ENCODE measurements at regions not wholly inside any gene's neighbourhood (a gene's known extent, or its start where the extent isn't known, plus 50 kb on each side); places are given as distances from the start of the nearest gene placed in this dataset.

DNA sequence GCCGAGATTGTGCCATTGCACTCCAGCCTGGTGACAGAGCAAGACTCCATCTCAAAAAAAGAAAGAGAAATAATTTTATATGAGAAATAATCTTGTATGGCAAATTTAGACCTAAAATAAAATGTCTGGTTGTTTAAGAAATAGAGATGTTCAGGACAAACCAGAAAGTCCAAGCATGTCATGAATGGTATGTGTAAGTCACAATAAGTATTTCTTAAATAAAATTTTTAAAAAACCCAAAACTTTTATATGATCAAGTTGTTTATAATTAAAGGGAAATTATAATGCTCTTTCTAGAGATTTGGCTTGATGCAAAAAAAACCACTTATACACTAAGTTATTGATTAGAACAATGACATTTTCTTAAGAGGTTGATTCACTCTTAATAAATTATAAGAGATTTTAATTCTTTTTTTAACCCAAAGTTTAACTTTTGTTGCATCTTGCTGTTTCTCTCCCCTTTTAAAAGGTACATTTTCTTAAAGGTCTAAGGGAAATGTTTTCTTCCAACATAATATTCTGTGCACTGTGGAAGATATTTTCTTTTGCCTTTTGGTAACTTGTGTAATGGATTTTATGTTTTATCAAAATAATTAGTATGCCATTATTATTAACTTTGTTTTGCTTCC lies 105.7 kb downstream of the RTP4 start:
- no peak for TF ChIP-seq CTCF (IDR thresholded peaks at IDR 0.05)
- TF ChIP-seq POLR2A (IDR thresholded peaks at IDR 0.05): no peak
